ENCODE measurements at regions not wholly inside any gene's neighbourhood (a gene's known extent, or its start where the extent isn't known, plus 50 kb on each side); places are given as distances from the start of the nearest gene placed in this dataset.

- TF ChIP-seq EZH2phosphoT487 (IDR thresholded peaks at IDR 0.05; ENCODE audit: borderline replicate concordance, low read depth) (no peak), SIN3A (IDR thresholded peaks at IDR 0.05; ENCODE audit: borderline replicate concordance, low read depth, low read length) (no peak), RXRA (IDR thresholded peaks at IDR 0.05; ENCODE audit: borderline replicate concordance, low read depth) (no peak), TEAD4 (IDR thresholded peaks at IDR 0.05; ENCODE audit: borderline replicate concordance, insufficient read depth) (no peak), EP300 (IDR thresholded peaks at IDR 0.05; ENCODE audit: borderline replicate concordance in 1 of 2, low read depth in 1 of 2, low read length in 1 of 2) (no peak), ELF1 (IDR thresholded peaks at IDR 0.05) (no peak), ZBTB33 (IDR thresholded peaks at IDR 0.05; ENCODE audit: borderline replicate concordance, low read depth) (no peak), TAF1 (IDR thresholded peaks at IDR 0.05; ENCODE audit: borderline replicate concordance, low read depth, low read length) (no peak), FOXJ3 (CRISPR knock-in tag; IDR thresholded peaks at IDR 0.05) (no peak), CTCF (IDR thresholded peaks at IDR 0.05) (no peak)
These were observed 71.4 kb downstream of the BMP4 start (continued) for GRCh38 chr14:53885136-53885640.

- TF ChIP-seq RFX5 (IDR thresholded peaks at IDR 0.05; ENCODE audit: low read length) (no peak), POLR2AphosphoS5 (IDR thresholded peaks at IDR 0.05; ENCODE audit: low read depth, low read length) (no peak)
- Histone ChIP-seq H3K4me3 (ENCODE audit: low read depth in 2 of 2, low read length in 1 of 2) (no peak overlapping the region), H3K4me1 (ENCODE audit: control insufficient read depth in 1 of 2, insufficient read depth in 2 of 2, low read depth in 1 of 2, low read length in 1 of 2) (no peaks in the 10 kb centered on the region), H3K27ac (ENCODE audit: low read depth in 2 of 2, low read length in 1 of 2) (no peak overlapping the region), H3K27me3 (ENCODE audit: insufficient read depth) (no peaks in the 10 kb centered on the region), H3K9me3 (no peaks in the 10 kb centered on the region), H3K36me3 (replicated peaks in 1 of 2; ENCODE audit: control insufficient read depth in 1 of 2, insufficient read depth in 2 of 2, low read length in 1 of 2) (no peaks in the 10 kb centered on the region), H3K79me2 (ENCODE audit: insufficient read depth) (no peaks in the 10 kb centered on the region), H3K4me2 (no peak overlapping the region), H3K9ac (no peak overlapping the region), H3K9me2 (no peaks in the 10 kb centered on the region), H3F3A (replicated peaks; ENCODE audit: insufficient read depth) (no peaks in the 10 kb centered on the region), H4K20me1 (ENCODE audit: insufficient read depth) (no peaks in the 10 kb centered on the region), H2AFZ (ENCODE audit: low read depth) (no peak overlapping the region)
- ChIA-PET POLR2A (no interaction called here), CTCF (interaction anchor here (1.0 to 2.1 kb wide), 2 partner anchors 9 to 45 kb away, joined by 4 to 5 read pairs; no protein-coding TSS in a partner anchor)
- no peak for DNase-seq
- WGBS (ENCODE audit: low lambda C conversion rate): 4% methylated on average over 1 of the region's 1 CpG
These were observed 72.0 kb downstream of the BMP4 start for GRCh38 chr14:53884601-53885000.
